ENCODE measurements at regions not wholly inside any gene's neighbourhood (a gene's known extent, or its start where the extent isn't known, plus 50 kb on each side); places are given as distances from the start of the nearest gene placed in this dataset.
A peak's percentile ranks its signal among the peaks of the same experiment; 100 is the strongest.

DNA sequence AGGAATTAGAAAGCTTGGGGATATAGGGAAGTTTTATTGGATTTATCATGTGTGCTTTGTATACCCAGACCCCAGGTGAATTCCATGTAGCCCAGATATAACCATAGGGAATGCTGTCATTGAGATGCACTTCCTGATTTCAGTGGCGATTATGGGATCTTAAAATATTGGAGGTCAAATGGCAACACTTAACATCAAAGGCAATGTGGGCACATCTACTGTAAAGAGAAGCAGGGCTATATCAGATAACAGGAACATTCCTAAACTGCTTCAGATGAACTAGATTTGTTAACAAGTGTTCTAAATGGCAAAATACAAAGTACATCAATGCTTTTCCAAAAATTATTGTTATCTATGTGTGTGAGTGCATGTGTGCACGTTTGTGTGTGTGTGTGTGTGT is 883.5 kb upstream of the EDIL3 start:
- no peak overlapping the region for H3K4me2 ChIP-seq (ENCODE audit: insufficient read depth, low read length, poor library complexity, severe bottlenecking)
- DNase-seq (ENCODE audit: low spot score): no peak
- no peak overlapping the region for H3K27ac ChIP-seq (replicated peaks; ENCODE audit: low read length)
- no peak overlapping the region for H3K9ac ChIP-seq (ENCODE audit: low read depth, low read length, poor library complexity)
- no peak overlapping the region for H3K23ac ChIP-seq (ENCODE audit: low read depth, low read length, poor library complexity)
- H2AK5ac ChIP-seq (ENCODE audit: low read depth, low read length): no peak overlapping the region
- H2AFZ ChIP-seq (ENCODE audit: low read length): no peak overlapping the region
- WGBS, 2 donors (ENCODE audit: extremely low coverage in 2 of 2, insufficient read length in 2 of 2, insufficient replicate concordance in 1 of 2): no CpG with 5 or more reads among the region's 2 CpGs
- H3K4ac ChIP-seq (ENCODE audit: low read length): no peak overlapping the region
- H2BK5ac ChIP-seq (ENCODE audit: low read length): no peak overlapping the region
- no peak overlapping the region for H2BK15ac ChIP-seq (ENCODE audit: low read length)
- H3K9me3 ChIP-seq (replicated peaks in 1 of 2; ENCODE audit: control insufficient read depth in 2 of 2, insufficient read depth in 1 of 2, low read depth in 1 of 2, low read length in 2 of 2): no peaks in the 10 kb centered on the region
- no peaks in the 10 kb centered on the region for H3K4me1 ChIP-seq (ENCODE audit: control insufficient read depth in 2 of 2, insufficient read depth in 1 of 2, low read depth in 1 of 2, low read length in 2 of 2)
- no peaks in the 10 kb centered on the region for H3K27me3 ChIP-seq (ENCODE audit: control insufficient read depth in 3 of 3, insufficient read depth in 3 of 3, low read depth in 1 of 3, low read length in 3 of 3)
- no peak overlapping the region for H4K8ac ChIP-seq (ENCODE audit: low read depth, low read length)
- H4K91ac ChIP-seq (ENCODE audit: low read depth, low read length, poor library complexity): no peak overlapping the region
- no peaks in the 10 kb centered on the region for H3K79me1 ChIP-seq (ENCODE audit: low read depth, low read length)
- H3K14ac ChIP-seq (ENCODE audit: low read length): no peak overlapping the region
- no peaks in the 10 kb centered on the region for H3K36me3 ChIP-seq (replicated peaks in 1 of 2; ENCODE audit: control insufficient read depth in 2 of 2, insufficient read depth in 2 of 2, low read length in 2 of 2)
- H2BK120ac ChIP-seq (ENCODE audit: low read depth, low read length): no peak overlapping the region
- H3K18ac ChIP-seq (ENCODE audit: low read length): no peak overlapping the region
- no peak overlapping the region for H2BK12ac ChIP-seq (ENCODE audit: low read length)
- no peak overlapping the region for H3K4me3 ChIP-seq (ENCODE audit: low read length in 2 of 2)

DNA sequence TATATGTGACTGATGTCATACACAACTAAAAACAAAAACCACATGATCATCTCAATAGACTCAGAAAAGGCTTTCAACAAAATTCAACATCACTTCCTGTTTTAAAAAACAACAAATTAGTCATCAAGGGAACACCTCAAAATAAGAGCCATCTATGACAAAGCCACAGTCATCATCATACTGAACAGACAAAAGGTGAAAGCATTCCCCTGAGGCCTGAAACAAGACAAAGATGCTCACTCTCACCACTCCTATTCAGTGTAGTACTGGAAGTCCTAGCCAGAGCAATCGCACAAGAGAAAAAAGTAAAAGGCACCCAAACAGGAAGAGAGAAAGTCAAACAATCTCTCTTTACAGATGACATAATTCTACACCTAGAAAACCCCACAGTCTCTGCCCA is 893.5 kb upstream of the EDIL3 start:
- H3K4me1 ChIP-seq (ENCODE audit: control insufficient read depth in 2 of 2, insufficient read depth in 1 of 2, low read depth in 1 of 2, low read length in 2 of 2): no peaks in the 10 kb centered on the region
- no peak overlapping the region for H3K27ac ChIP-seq (replicated peaks; ENCODE audit: low read length)
- H2AK5ac ChIP-seq (ENCODE audit: low read depth, low read length): no peak overlapping the region
- no peak overlapping the region for H4K8ac ChIP-seq (ENCODE audit: low read depth, low read length)
- no peak overlapping the region for H2BK120ac ChIP-seq (ENCODE audit: low read depth, low read length)
- no CpG with 5 or more reads among the region's 1 CpG for WGBS, 2 donors (ENCODE audit: extremely low coverage in 2 of 2, insufficient read length in 2 of 2, insufficient replicate concordance in 1 of 2)
- H3K9ac ChIP-seq (ENCODE audit: low read depth, low read length, poor library complexity): no peak overlapping the region
- no peak for DNase-seq (ENCODE audit: low spot score)
- no peak overlapping the region for H2BK5ac ChIP-seq (ENCODE audit: low read length)
- no peak overlapping the region for H3K4me2 ChIP-seq (ENCODE audit: insufficient read depth, low read length, poor library complexity, severe bottlenecking)
- H3K23ac ChIP-seq (ENCODE audit: low read depth, low read length, poor library complexity): no peak overlapping the region
- H3K27me3 ChIP-seq (ENCODE audit: control insufficient read depth in 3 of 3, insufficient read depth in 3 of 3, low read depth in 1 of 3, low read length in 3 of 3): no peaks in the 10 kb centered on the region
- H2BK12ac ChIP-seq (ENCODE audit: low read length): no peak overlapping the region
- H2AFZ ChIP-seq (ENCODE audit: low read length): peak overlapping the region; percentile 8
- H4K91ac ChIP-seq (ENCODE audit: low read depth, low read length, poor library complexity): no peak overlapping the region
- H3K18ac ChIP-seq (ENCODE audit: low read length): no peak overlapping the region
- no peaks in the 10 kb centered on the region for H3K9me3 ChIP-seq (replicated peaks in 1 of 2; ENCODE audit: control insufficient read depth in 2 of 2, insufficient read depth in 1 of 2, low read depth in 1 of 2, low read length in 2 of 2)
- no peaks in the 10 kb centered on the region for H3K36me3 ChIP-seq (replicated peaks in 1 of 2; ENCODE audit: control insufficient read depth in 2 of 2, insufficient read depth in 2 of 2, low read length in 2 of 2)
- H2BK15ac ChIP-seq (ENCODE audit: low read length): no peak overlapping the region
- no peak overlapping the region for H3K4me3 ChIP-seq (ENCODE audit: low read length in 2 of 2)
- no peaks in the 10 kb centered on the region for H3K79me1 ChIP-seq (ENCODE audit: low read depth, low read length)
- H3K4ac ChIP-seq (ENCODE audit: low read length): no peak overlapping the region
- no peak overlapping the region for H3K14ac ChIP-seq (ENCODE audit: low read length)

DNA sequence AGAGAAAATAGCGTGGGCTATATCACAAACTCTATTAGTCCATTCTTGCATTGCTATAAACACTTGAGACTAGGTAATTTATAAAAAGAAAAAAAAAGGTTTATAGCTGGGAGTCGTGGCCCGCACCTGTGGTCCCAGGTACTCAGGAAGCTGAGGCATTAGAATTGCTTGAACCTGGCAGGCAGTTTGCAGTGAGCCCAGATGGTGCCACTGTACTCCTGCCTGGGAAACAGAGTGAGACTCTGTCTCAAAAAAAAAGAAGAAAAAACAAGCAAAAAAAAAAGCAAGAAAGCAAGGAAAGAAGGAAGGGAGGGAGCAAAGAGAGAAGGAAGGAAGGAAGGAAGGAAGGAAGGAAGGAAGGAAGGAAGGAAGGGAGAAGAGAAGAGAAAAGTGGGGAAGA is 904.2 kb upstream of the EDIL3 start:
- Histone ChIP-seq H3K27ac (replicated peaks; ENCODE audit: low read length) (no peak overlapping the region), H3K9ac (ENCODE audit: low read depth, low read length, poor library complexity) (no peak overlapping the region), H4K91ac (ENCODE audit: low read depth, low read length, poor library complexity) (no peak overlapping the region), H4K8ac (ENCODE audit: low read depth, low read length) (no peak overlapping the region), H3K4me3 (ENCODE audit: low read length in 2 of 2) (no peak overlapping the region), H2BK5ac (ENCODE audit: low read length) (no peak overlapping the region), H3K23ac (ENCODE audit: low read depth, low read length, poor library complexity) (no peak overlapping the region), H2BK12ac (ENCODE audit: low read length) (no peak overlapping the region), H3K79me1 (ENCODE audit: low read depth, low read length) (no peaks in the 10 kb centered on the region), H3K18ac (ENCODE audit: low read length) (no peak overlapping the region), H2BK15ac (ENCODE audit: low read length) (no peak overlapping the region), H2AFZ (ENCODE audit: low read length) (no peak overlapping the region), H2AK5ac (ENCODE audit: low read depth, low read length) (no peak overlapping the region), H3K14ac (ENCODE audit: low read length) (no peak overlapping the region), H2BK120ac (ENCODE audit: low read depth, low read length) (no peak overlapping the region), H3K36me3 (replicated peaks in 1 of 2; ENCODE audit: control insufficient read depth in 2 of 2, insufficient read depth in 2 of 2, low read length in 2 of 2) (no peaks in the 10 kb centered on the region), H3K9me3 (replicated peaks in 1 of 2; ENCODE audit: control insufficient read depth in 2 of 2, insufficient read depth in 1 of 2, low read depth in 1 of 2, low read length in 2 of 2) (no peaks in the 10 kb centered on the region), H3K4me1 (ENCODE audit: control insufficient read depth in 2 of 2, insufficient read depth in 1 of 2, low read depth in 1 of 2, low read length in 2 of 2) (no peaks in the 10 kb centered on the region), H3K27me3 (ENCODE audit: control insufficient read depth in 3 of 3, insufficient read depth in 3 of 3, low read depth in 1 of 3, low read length in 3 of 3) (no peaks in the 10 kb centered on the region), H3K4me2 (ENCODE audit: insufficient read depth, low read length, poor library complexity, severe bottlenecking) (no peak overlapping the region), H3K4ac (ENCODE audit: low read length) (no peak overlapping the region)
- no CpG with 5 or more reads among the region's 3 CpGs for WGBS, 2 donors (ENCODE audit: extremely low coverage in 2 of 2, insufficient read length in 2 of 2, insufficient replicate concordance in 1 of 2)
- no peak for DNase-seq (ENCODE audit: low spot score)

DNA sequence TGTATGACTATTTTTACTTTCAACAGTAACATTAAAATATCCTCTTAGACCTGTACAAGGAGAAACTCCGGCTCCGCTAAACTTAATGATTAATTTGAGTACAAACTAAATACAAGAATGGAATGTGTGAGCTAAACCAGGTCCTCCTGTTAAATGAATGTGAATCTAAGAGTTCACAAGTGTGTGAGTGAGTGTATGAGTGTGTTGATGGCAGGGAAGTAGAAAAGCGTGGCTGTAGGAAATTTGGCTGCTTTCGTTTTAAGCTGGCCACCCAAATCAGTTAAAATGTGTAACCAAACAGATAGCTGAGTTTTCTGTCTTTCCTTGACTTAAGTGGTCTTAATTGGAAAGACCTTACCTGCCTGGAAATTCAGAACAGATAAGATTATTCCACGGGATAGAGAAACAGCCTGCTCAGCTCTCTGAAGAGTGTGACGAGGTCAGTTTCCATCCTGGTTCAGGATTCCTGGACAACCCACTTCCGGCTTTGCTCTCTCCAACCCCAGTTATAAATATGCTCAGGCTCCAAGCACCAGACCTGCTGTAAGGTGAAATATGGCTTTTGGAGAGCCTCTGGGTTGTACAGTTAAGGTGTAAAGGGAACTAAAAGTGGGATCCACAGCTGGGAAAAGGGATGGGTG is 908.6 kb upstream of the EDIL3 start:
- Histone ChIP-seq H3K79me1 (ENCODE audit: low read depth, low read length) (no peaks in the 10 kb centered on the region), H2AFZ (ENCODE audit: low read length) (peak overlapping the region; percentile 9), H2AK5ac (ENCODE audit: low read depth, low read length) (no peak overlapping the region), H3K9ac (ENCODE audit: low read depth, low read length, poor library complexity) (no peak overlapping the region), H4K8ac (ENCODE audit: low read depth, low read length) (no peak overlapping the region), H3K4me1 (ENCODE audit: control insufficient read depth in 2 of 2, insufficient read depth in 1 of 2, low read depth in 1 of 2, low read length in 2 of 2) (no peaks in the 10 kb centered on the region), H3K4me3 (ENCODE audit: low read length in 2 of 2) (no peak overlapping the region), H3K36me3 (replicated peaks in 1 of 2; ENCODE audit: control insufficient read depth in 2 of 2, insufficient read depth in 2 of 2, low read length in 2 of 2) (no peaks in the 10 kb centered on the region), H3K4me2 (ENCODE audit: insufficient read depth, low read length, poor library complexity, severe bottlenecking) (no peak overlapping the region), H2BK15ac (ENCODE audit: low read length) (no peak overlapping the region), H2BK12ac (ENCODE audit: low read length) (no peak overlapping the region), H3K27me3 (ENCODE audit: control insufficient read depth in 3 of 3, insufficient read depth in 3 of 3, low read depth in 1 of 3, low read length in 3 of 3) (no peaks in the 10 kb centered on the region), H2BK120ac (ENCODE audit: low read depth, low read length) (no peak overlapping the region), H3K14ac (ENCODE audit: low read length) (no peak overlapping the region), H3K4ac (ENCODE audit: low read length) (no peak overlapping the region), H2BK5ac (ENCODE audit: low read length) (no peak overlapping the region), H4K91ac (ENCODE audit: low read depth, low read length, poor library complexity) (no peak overlapping the region), H3K18ac (ENCODE audit: low read length) (no peak overlapping the region), H3K23ac (ENCODE audit: low read depth, low read length, poor library complexity) (no peak overlapping the region), H3K9me3 (replicated peaks in 1 of 2; ENCODE audit: control insufficient read depth in 2 of 2, insufficient read depth in 1 of 2, low read depth in 1 of 2, low read length in 2 of 2) (no peaks in the 10 kb centered on the region), H3K27ac (replicated peaks; ENCODE audit: low read length) (no peak overlapping the region)
- DNase-seq (ENCODE audit: low spot score): no peak
- WGBS, 2 donors (ENCODE audit: extremely low coverage in 2 of 2, insufficient read length in 2 of 2, insufficient replicate concordance in 1 of 2): no CpG with 5 or more reads among the region's 7 CpGs

All from neuronal stem cell (in vitro differentiated cells).